Endothelial cell (in vitro differentiated cells): ENCODE measurements at regions not wholly inside any gene's neighbourhood (a gene's known extent, or its start where the extent isn't known, plus 50 kb on each side); places are given as distances from the start of the nearest gene placed in this dataset.

Experiments
- DNase-seq: peaks from one replicate; pipeline ENCODE4 v3.0.0; 2021; ENCODE audit warnings: low spot score
- H3K27ac Mint-ChIP-seq: one replicate; pipeline ENCODE4 v1.8.0; 2021; ENCODE audit warnings: mixed read lengths, inconsistent platforms; ENCODE audit not compliant: unreplicated experiment
- H3K27me3 Mint-ChIP-seq: one replicate; pipeline ENCODE4 v1.8.0; 2021; ENCODE audit warnings: mild to moderate bottlenecking, moderate library complexity, mixed read lengths, inconsistent platforms; ENCODE audit not compliant: unreplicated experiment
- H3K36me3 Mint-ChIP-seq: one replicate; pipeline ENCODE4 v1.8.0; 2021; ENCODE audit warnings: mild to moderate bottlenecking, low read depth, mixed read lengths, inconsistent platforms; ENCODE audit not compliant: unreplicated experiment
- H3K4me1 Mint-ChIP-seq: one replicate; pipeline ENCODE4 v1.8.0; 2021; ENCODE audit warnings: mild to moderate bottlenecking, mixed read lengths, inconsistent platforms; ENCODE audit not compliant: unreplicated experiment
- H3K4me3 Mint-ChIP-seq: one replicate; pipeline ENCODE4 v1.8.0; 2021; ENCODE audit warnings: mild to moderate bottlenecking, mixed read lengths, inconsistent platforms; ENCODE audit not compliant: unreplicated experiment
- H3K9me3 Mint-ChIP-seq: one replicate; pipeline ENCODE4 v1.8.0; 2021; ENCODE audit warnings: mixed read lengths, inconsistent platforms; ENCODE audit not compliant: unreplicated experiment
- TF ChIP-seq, protein P1 (sequence below): fragments of 200-600 bp; sonication (generic); IDR thresholded peaks from one replicate; pipeline ENCODE4 v1.5.0; 2021; ENCODE audit warnings: antibody characterized with exemption; ENCODE audit not compliant: unreplicated experiment

DNA sequence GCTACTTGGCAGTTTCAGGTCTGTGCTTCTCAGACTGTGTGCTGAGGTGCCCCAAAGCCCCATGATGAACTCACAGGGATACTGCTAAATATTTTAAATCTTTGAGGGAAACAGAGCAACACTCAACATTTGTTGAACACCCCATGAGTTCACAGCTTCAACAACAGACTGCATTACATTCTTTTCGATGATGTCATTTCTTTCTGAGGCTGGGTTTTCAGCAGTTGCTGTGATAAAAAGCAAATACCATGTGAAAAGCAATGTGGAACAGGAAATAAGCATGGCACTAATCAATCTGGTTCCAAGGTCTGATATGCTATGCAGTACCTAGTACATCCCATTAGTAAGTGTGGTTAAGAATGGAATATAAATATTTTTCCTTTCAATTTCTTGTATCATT lies 82.7 kb downstream of the RPL27A start:
- no peak overlapping the region for H3K4me3 Mint-ChIP-seq
- H3K27ac Mint-ChIP-seq, result no peak overlapping the region
- no peaks in the 10 kb centered on the region for H3K4me1 Mint-ChIP-seq
- DNase-seq, result no peak
- TF ChIP-seq, protein P1, sequence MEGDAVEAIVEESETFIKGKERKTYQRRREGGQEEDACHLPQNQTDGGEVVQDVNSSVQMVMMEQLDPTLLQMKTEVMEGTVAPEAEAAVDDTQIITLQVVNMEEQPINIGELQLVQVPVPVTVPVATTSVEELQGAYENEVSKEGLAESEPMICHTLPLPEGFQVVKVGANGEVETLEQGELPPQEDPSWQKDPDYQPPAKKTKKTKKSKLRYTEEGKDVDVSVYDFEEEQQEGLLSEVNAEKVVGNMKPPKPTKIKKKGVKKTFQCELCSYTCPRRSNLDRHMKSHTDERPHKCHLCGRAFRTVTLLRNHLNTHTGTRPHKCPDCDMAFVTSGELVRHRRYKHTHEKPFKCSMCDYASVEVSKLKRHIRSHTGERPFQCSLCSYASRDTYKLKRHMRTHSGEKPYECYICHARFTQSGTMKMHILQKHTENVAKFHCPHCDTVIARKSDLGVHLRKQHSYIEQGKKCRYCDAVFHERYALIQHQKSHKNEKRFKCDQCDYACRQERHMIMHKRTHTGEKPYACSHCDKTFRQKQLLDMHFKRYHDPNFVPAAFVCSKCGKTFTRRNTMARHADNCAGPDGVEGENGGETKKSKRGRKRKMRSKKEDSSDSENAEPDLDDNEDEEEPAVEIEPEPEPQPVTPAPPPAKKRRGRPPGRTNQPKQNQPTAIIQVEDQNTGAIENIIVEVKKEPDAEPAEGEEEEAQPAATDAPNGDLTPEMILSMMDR, result no peak
- H3K9me3 Mint-ChIP-seq, result no peaks in the 10 kb centered on the region
- no peaks in the 10 kb centered on the region for H3K36me3 Mint-ChIP-seq
- H3K27me3 Mint-ChIP-seq, result no peaks in the 10 kb centered on the region

DNA sequence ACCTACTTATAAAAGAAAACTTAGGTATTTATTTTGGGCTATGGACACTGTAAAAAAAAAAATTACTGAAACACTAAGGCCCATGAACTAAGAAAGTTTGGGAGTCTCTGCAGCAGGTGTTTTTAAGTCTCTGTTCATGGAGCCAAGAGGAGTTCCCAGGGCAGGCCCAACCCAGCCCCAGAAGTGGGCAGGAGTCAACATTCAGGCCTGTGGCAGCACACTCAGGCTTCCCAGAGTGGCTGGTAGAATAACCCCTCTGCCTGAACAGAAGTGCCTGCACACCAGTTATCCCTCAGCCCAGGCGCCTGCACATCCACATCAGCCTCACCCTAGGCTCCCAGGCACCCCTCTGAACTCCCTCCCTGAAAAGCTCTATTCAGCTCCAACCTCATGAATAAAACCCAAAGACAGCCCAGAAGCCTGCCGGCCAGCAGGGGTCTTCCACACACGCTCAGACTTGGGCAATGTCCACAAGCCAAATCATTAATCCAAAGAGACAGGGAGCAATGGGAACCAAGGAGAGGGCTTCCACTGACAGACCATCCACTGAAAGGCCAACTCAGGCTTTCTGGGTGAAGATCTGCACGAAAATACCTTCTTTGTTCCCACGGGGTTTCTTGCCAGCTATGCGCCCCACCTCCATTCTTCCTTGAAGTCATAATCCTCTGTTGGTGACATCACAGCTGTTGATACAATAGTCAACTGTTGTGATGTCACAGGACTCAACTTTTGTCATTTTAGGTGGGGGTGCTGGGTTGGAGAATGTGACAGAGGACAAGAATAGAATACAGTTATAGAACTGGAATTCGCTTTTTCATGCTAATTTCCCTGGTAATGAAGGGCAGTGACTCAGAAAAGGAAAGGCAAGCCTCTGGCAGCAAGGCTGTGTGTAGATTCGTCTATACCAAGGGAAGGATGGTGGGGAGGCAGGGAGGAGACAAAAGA lies 83.7 kb downstream of the RPL27A start:
- no peak for DNase-seq
- H3K4me1 Mint-ChIP-seq, result no peaks in the 10 kb centered on the region
- no peaks in the 10 kb centered on the region for H3K27me3 Mint-ChIP-seq
- H3K27ac Mint-ChIP-seq, result no peak overlapping the region
- TF ChIP-seq, protein P1, result no peak
- no peaks in the 10 kb centered on the region for H3K9me3 Mint-ChIP-seq
- no peaks in the 10 kb centered on the region for H3K36me3 Mint-ChIP-seq
- H3K4me3 Mint-ChIP-seq, result no peak overlapping the region

DNA sequence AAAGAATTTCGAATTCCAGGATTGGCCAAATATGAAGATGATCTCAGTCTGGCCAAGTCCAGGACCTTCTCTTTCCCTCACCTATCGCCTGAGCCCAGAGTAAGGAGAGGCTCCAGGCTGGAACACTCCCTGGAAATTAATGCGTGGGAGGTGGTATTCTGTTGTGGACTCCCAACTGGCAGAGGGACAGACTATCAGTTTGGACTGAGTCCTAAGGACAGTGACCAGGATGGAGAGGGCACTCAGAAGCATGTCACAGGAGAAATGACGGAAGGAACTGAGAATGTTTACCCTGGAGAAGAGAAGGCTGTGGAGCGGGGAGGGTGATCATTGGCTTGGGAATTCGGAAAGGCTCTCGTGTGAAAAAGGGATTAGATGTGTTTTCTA lies 84.4 kb downstream of the RPL27A start:
- TF ChIP-seq, protein P1, result no peak
- Mint-ChIP-seq H3K27me3 (no peaks in the 10 kb centered on the region), H3K4me1 (no peaks in the 10 kb centered on the region)

DNA sequence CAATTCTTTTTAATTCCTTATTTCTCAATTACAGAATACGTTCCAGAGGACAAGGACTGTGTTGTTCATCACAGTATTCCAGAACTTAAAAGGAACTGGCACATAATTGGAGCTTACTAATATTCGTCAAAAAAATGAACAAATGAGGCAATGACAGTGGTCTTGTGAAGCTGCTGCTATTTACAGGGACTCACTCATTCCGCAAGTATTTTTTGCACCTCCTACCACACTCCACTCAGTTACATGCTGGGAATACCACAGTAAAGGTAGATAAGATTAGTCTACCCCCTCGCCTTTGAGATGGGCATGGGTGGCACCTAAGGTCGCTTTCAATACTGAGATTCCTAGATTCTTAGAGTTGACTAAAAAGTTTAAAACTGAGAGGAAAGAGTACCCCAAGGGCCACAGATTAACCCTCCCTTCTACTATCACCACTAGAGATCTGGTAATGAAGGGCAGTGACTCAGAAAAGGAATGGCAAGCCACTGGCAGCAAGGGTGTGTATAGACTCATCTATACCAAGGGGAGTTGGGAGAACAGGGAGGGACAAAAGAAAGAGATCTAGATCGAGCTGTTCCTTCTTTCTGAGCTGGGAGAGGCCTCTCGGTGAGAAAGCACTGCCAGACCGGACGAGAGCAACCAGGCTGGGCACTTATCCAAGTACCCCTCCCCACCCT lies 85.0 kb downstream of the RPL27A start:
- TF ChIP-seq, protein P1, result no peak
- no peaks in the 10 kb centered on the region for H3K4me1 Mint-ChIP-seq
- H3K27me3 Mint-ChIP-seq, result no peaks in the 10 kb centered on the region
- H3K36me3 Mint-ChIP-seq, result no peaks in the 10 kb centered on the region
- H3K27ac Mint-ChIP-seq, result no peak overlapping the region
- no peak overlapping the region for H3K4me3 Mint-ChIP-seq
- no peak for DNase-seq
- H3K9me3 Mint-ChIP-seq, result no peaks in the 10 kb centered on the region

More for the DNA sequence above, 84.4 kb downstream of the RPL27A start:
- no peak for DNase-seq
- no peaks in the 10 kb centered on the region for H3K9me3 Mint-ChIP-seq
- H3K36me3 Mint-ChIP-seq, result no peaks in the 10 kb centered on the region
- H3K27ac Mint-ChIP-seq, result no peak overlapping the region
- no peak overlapping the region for H3K4me3 Mint-ChIP-seq
